H1 (cell line): ENCODE measurements at regions not wholly inside any gene's neighbourhood (a gene's known extent, or its start where the extent isn't known, plus 50 kb on each side); places are given as distances from the start of the nearest gene placed in this dataset.

Experiments used
- CTCF ChIA-PET: fragments of 300-600 bp; sonication (Branson Sonifier 250); formaldehyde crosslinking; loops from one replicate; lab custom pipeline; 2021; ENCODE audit not compliant: partially characterized antibody; lab: Charles Lee
- POLR2A ChIA-PET: fragments of 300-600 bp; sonication (Branson Sonifier 250); formaldehyde crosslinking; loops from one replicate; lab custom pipeline; 2021; ENCODE audit warnings: inconsistent platforms; ENCODE audit not compliant: partially characterized antibody; lab: Charles Lee
- DNase-seq, 2 experiments: peaks; one replicate each; pipeline versions ENCODE4 v3.0.0 to v3.0.0-alpha.2; 2010 to 2022; ENCODE audit warnings: low spot score in 2 of 2, low read depth in 1 of 2, mixed read lengths in 1 of 2
- FAIRE-seq: peaks from 2 replicates; lab custom pipeline; 2011; peaks lifted over from hg19 to GRCh38; lab: Jason Lieb, UNC
- H2AFZ ChIP-seq: 2 replicates; pipeline ENCODE4 v1.8.1; 2012; ENCODE audit warnings: low read length, inconsistent platforms
- H2AK5ac ChIP-seq: 2 replicates; pipeline ENCODE4 v1.6.1; 2013; ENCODE audit warnings: low read depth, low read length
- H2BK120ac ChIP-seq: replicated peaks from 2 replicates; pipeline ENCODE3; 2013; ENCODE audit warnings: low read depth, low read length, inconsistent platforms
- H2BK12ac ChIP-seq: 2 replicates; pipeline ENCODE4 v1.6.1; 2013; ENCODE audit warnings: low read depth, low read length
- H2BK15ac ChIP-seq: 2 replicates; pipeline ENCODE4 v1.6.1; 2013; ENCODE audit warnings: low read length
- H2BK20ac ChIP-seq: 2 replicates; pipeline ENCODE4 v1.6.1; 2013; ENCODE audit warnings: low read length
- H2BK5ac ChIP-seq: 2 replicates; pipeline ENCODE4 v1.6.1; 2013; ENCODE audit warnings: low read depth, low read length
- H3K14ac ChIP-seq: 2 replicates; pipeline ENCODE4 v1.6.1; 2013; ENCODE audit warnings: inconsistent platforms; ENCODE audit not compliant: insufficient read length
- H3K18ac ChIP-seq: 2 replicates; pipeline ENCODE4 v1.6.1; 2013; ENCODE audit warnings: low read length; ENCODE audit errors: extremely low read depth
- H3K23ac ChIP-seq: 2 replicates; pipeline ENCODE4 v1.6.1; 2013; ENCODE audit warnings: inconsistent platforms; ENCODE audit not compliant: insufficient read length
- H3K23me2 ChIP-seq: 2 replicates; pipeline ENCODE4 v1.6.1; 2013; ENCODE audit warnings: low read depth, low read length
- H3K27ac ChIP-seq: 2 replicates; pipeline ENCODE4 v1.6.1; 2011; ENCODE audit warnings: low read depth, low read length, inconsistent platforms
- H3K27me3 ChIP-seq, 4 experiments: replicated peaks in 1 of 4; 1 replicate in 1 of 4; 2 replicates in 3 of 4; pipeline versions ENCODE4 v1.6.1 to v1.8.1; 2011 to 2013; ENCODE audit warnings: low read length in 3 of 4, mild to moderate bottlenecking in 3 of 4, inconsistent platforms in 2 of 4, mixed read lengths in 2 of 4, moderate library complexity in 1 of 4; ENCODE audit not compliant: control insufficient read depth in 3 of 4, insufficient read depth in 3 of 4; ENCODE audit errors: extremely low read depth in 1 of 4
- H3K36me3 ChIP-seq, 4 experiments: 2 replicates each; pipeline versions ENCODE4 v1.6.1 to v1.8.1; 2011 to 2013; ENCODE audit warnings: mild to moderate bottlenecking in 4 of 4, low read length in 3 of 4, moderate library complexity in 2 of 4, control low read depth in 1 of 4, inconsistent platforms in 1 of 4; ENCODE audit not compliant: insufficient read depth in 4 of 4, control insufficient read depth in 2 of 4
- H3K4ac ChIP-seq: replicated peaks from 2 replicates; pipeline ENCODE3; 2013; ENCODE audit warnings: low read length, low read depth, mixed read lengths, inconsistent platforms; ENCODE audit not compliant: insufficient read length
- H3K4me1 ChIP-seq, 4 experiments: replicated peaks in 1 of 4; 1 replicate in 1 of 4; 2 replicates in 3 of 4; pipeline versions ENCODE4 v1.6.1 to v1.8.1; 2011 to 2013; ENCODE audit warnings: low read length in 3 of 4, inconsistent platforms in 2 of 4, mixed read lengths in 1 of 4; ENCODE audit not compliant: insufficient read depth in 4 of 4, control insufficient read depth in 3 of 4
- H3K4me2 ChIP-seq, 2 experiments: 2 replicates each; pipeline versions ENCODE4 v1.6.1 to v1.8.1; 2011 to 2013; ENCODE audit warnings: low read depth in 2 of 2, low read length in 2 of 2, control low read depth in 1 of 2, inconsistent platforms in 1 of 2, mild to moderate bottlenecking in 1 of 2; ENCODE audit not compliant: insufficient read depth in 1 of 2
- H3K4me3 ChIP-seq, 4 experiments: fragments of 200-600, 300-600 bp in 1 of 4; sonication (generic), shearing (Covaris generic), sonication (Bioruptor Twin) in 1 of 4; 2 replicates each; pipeline versions ENCODE4 v1.5.1 to v1.8.1; 2011 to 2016; ENCODE audit warnings: low read length in 4 of 4, low read depth in 3 of 4, control low read depth in 2 of 4, inconsistent platforms in 2 of 4, mild to moderate bottlenecking in 2 of 4, mixed read lengths in 1 of 4, moderate library complexity in 1 of 4; ENCODE audit not compliant: insufficient read depth in 2 of 4; ENCODE audit errors: extremely low read depth in 1 of 4
- H3K56ac ChIP-seq: replicated peaks from 2 replicates; pipeline ENCODE3; 2013; ENCODE audit warnings: low read depth, mild to moderate bottlenecking, mixed read lengths, low read length, inconsistent platforms; ENCODE audit not compliant: insufficient read length
- H3K79me1 ChIP-seq: 2 replicates; pipeline ENCODE4 v1.6.1; 2013; ENCODE audit warnings: low read depth, low read length, control low read depth
- H3K79me2 ChIP-seq, 2 experiments: 2 replicates each; pipeline versions ENCODE4 v1.6.1 to v1.8.1; 2012 to 2013; ENCODE audit warnings: low read length in 2 of 2, mild to moderate bottlenecking in 2 of 2, inconsistent platforms in 1 of 2; ENCODE audit not compliant: insufficient read depth in 2 of 2, control insufficient read depth in 1 of 2
- H3K9ac ChIP-seq, 4 experiments: replicated peaks in 1 of 4; 1 replicate in 1 of 4; 2 replicates in 3 of 4; pipeline versions ENCODE4 v1.6.1 to v1.8.1; 2011 to 2013; ENCODE audit warnings: low read depth in 3 of 4, low read length in 3 of 4, control low read depth in 2 of 4, mild to moderate bottlenecking in 2 of 4, moderate library complexity in 2 of 4, inconsistent platforms in 1 of 4; ENCODE audit errors: extremely low read depth in 1 of 4
- H3K9me3 ChIP-seq, 2 experiments: 2 replicates each; pipeline versions ENCODE4 v1.6.1 to v1.8.1; 2012 to 2013; ENCODE audit warnings: mild to moderate bottlenecking in 2 of 2, moderate library complexity in 2 of 2, control low read depth in 1 of 2, inconsistent platforms in 1 of 2, low read depth in 1 of 2, low read length in 1 of 2, mixed read lengths in 1 of 2; ENCODE audit not compliant: insufficient read depth in 2 of 2
- H4K20me1 ChIP-seq, 2 experiments: replicated peaks in 1 of 2; 2 replicates each; pipeline versions ENCODE3 to v1.8.1; 2011 to 2013; ENCODE audit warnings: inconsistent platforms in 2 of 2, low read length in 2 of 2, mild to moderate bottlenecking in 1 of 2; ENCODE audit not compliant: insufficient read depth in 2 of 2, control insufficient read depth in 1 of 2
- H4K5ac ChIP-seq: 2 replicates; pipeline ENCODE4 v1.6.1; 2013; ENCODE audit warnings: low read length, low read depth, mixed read lengths, inconsistent platforms; ENCODE audit not compliant: insufficient read length
- H4K8ac ChIP-seq: 2 replicates; pipeline ENCODE4 v1.8.0; 2013; ENCODE audit warnings: mild to moderate bottlenecking, moderate library complexity, low read length, inconsistent platforms; ENCODE audit not compliant: insufficient read depth; ENCODE audit errors: extremely low read depth
- H4K91ac ChIP-seq: replicated peaks from 2 replicates; pipeline ENCODE3; 2013; ENCODE audit warnings: low read length, mixed read lengths, inconsistent platforms; ENCODE audit not compliant: insufficient read length
- BRCA1 ChIP-seq: IDR thresholded peaks from 2 replicates; pipeline ENCODE4 v1.6.1; 2012; ENCODE audit warnings: low read depth, low read length, improper control_type of control experiment
- CEBPB ChIP-seq: IDR thresholded peaks from 2 replicates; pipeline ENCODE4 v1.6.1; 2012; ENCODE audit warnings: low read depth, low read length
- EGR1 ChIP-seq: IDR thresholded peaks from 2 replicates; pipeline ENCODE4 v1.6.1; 2011; ENCODE audit warnings: low read depth, low read length, borderline replicate concordance
- EZH2 ChIP-seq: fragments of 200-600 bp; sonication (generic); IDR thresholded peaks from 2 replicates; pipeline ENCODE4 v1.7.1; 2012; ENCODE audit warnings: low read depth, mild to moderate bottlenecking, moderate library complexity, low read length, inconsistent platforms; ENCODE audit not compliant: severe bottlenecking
- GTF2F1 ChIP-seq: IDR thresholded peaks from 2 replicates; pipeline ENCODE4 v1.6.1; 2012; ENCODE audit warnings: low read depth, low read length, improper control_type of control experiment, borderline replicate concordance
- RBBP5 ChIP-seq: IDR thresholded peaks from 2 replicates; pipeline ENCODE4 v1.7.1; 2012; ENCODE audit warnings: low read depth, mild to moderate bottlenecking, inconsistent platforms, low read length, moderate library complexity, borderline replicate concordance
- RXRA ChIP-seq: IDR thresholded peaks from 2 replicates; pipeline ENCODE4 v1.6.1; 2011; ENCODE audit warnings: low read depth, mild to moderate bottlenecking, low read length, moderate library complexity; ENCODE audit not compliant: insufficient read depth
- SIRT6 ChIP-seq: IDR thresholded peaks from one replicate; pipeline ENCODE4 v1.7.1; 2012; ENCODE audit warnings: low read length, inconsistent platforms
- SP1 ChIP-seq: IDR thresholded peaks from 2 replicates; pipeline ENCODE4 v1.6.1; 2011; ENCODE audit warnings: low read depth, low read length
- TAF7 ChIP-seq: optimal IDR thresholded peaks from 2 replicates; pipeline ENCODE3; 2011; ENCODE audit warnings: low read depth, mild to moderate bottlenecking, inconsistent platforms, low read length, moderate library complexity, borderline replicate concordance
- WGBS, 2 experiments: shearing (Covaris generic) in 1 of 2; methylation state at CpG; one replicate each; pipeline versions ENCODE4 v1.1.6 to v1.1.7; 2013 to 2015; ENCODE audit warnings: low lambda C conversion rate in 2 of 2, mixed read lengths in 2 of 2, inconsistent platforms in 1 of 2, low coverage in 1 of 2, missing lambda C conversion rate in 1 of 2; ENCODE audit not compliant: insufficient replicate concordance in 2 of 2, insufficient coverage in 1 of 2, insufficient read length in 1 of 2; ENCODE audit errors: extremely low coverage in 1 of 2, missing lambda C conversion rate in 1 of 2; 5-methylcytosine and 5-hydroxymethylcytosine counted together

DNA sequence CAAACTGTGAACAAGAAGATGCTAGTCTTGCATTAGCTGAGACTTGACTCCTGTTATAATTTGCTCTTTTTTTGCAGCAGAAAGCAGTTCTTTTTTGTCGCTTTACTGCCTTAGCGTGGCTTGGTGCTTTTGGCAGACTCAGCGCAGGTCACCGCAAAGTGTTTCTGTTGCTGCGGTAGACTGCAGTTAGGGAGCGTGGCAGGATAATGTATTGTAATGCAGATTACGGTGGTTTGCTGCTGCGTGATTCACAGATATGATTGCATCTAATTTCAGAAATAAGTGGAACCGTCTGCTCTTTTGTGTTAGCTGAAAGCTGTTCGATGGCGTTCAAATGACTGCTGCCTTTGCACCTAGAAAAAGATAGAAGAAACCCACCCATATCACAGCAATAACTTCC lies 131.6 kb upstream of the SATB2 start:
- H3K79me1 ChIP-seq: no peaks in the 10 kb centered on the region
- peaks cover 2 to 9% (median 4%) of the 10 kb centered on the region in 4 experiments; a peak in 5 of 7 replicates for H3K4me1 ChIP-seq
- H3K36me3 ChIP-seq: no peaks in the 10 kb centered on the region
- no peak overlapping the region for H3K27ac ChIP-seq
- no peak overlapping the region for H2BK20ac ChIP-seq
- H3K9ac ChIP-seq: no peak overlapping the region
- no peak overlapping the region for H4K91ac ChIP-seq
- no peak overlapping the region for H3K56ac ChIP-seq
- ChIA-PET CTCF (interaction anchor here (0.6 to 3.1 kb wide), 4 partner anchors 8 to 351 kb away, joined by 3 to 9 read pairs (median 4); no protein-coding TSS in a partner anchor), POLR2A (no interaction called here)
- H2AFZ ChIP-seq: no peak overlapping the region
- no peaks in the 10 kb centered on the region for H3K23me2 ChIP-seq
- H3K14ac ChIP-seq: no peak overlapping the region
- H3K18ac ChIP-seq: no peak overlapping the region
- no peak overlapping the region for H3K23ac ChIP-seq
- H2BK15ac ChIP-seq: no peak overlapping the region
- H3K4me2 ChIP-seq: peak overlapping the region in 1 of 2 experiments; percentile 2; a peak in 1 of 4 replicates
- no peak overlapping the region for H2AK5ac ChIP-seq
- H4K5ac ChIP-seq: no peak overlapping the region
- no peak overlapping the region for H4K8ac ChIP-seq
- no peak overlapping the region for H2BK5ac ChIP-seq
- no peaks in the 10 kb centered on the region for H3K27me3 ChIP-seq
- H4K20me1 ChIP-seq: no peaks in the 10 kb centered on the region
- FAIRE-seq (peak; percentile 78), DNase-seq (no peak)
- WGBS, 2 experiments: 70% methylated on average over 11 of the region's 11 CpGs; no CpG with 5 or more reads in 1 of the 2 experiments
- no peaks in the 10 kb centered on the region for H3K9me3 ChIP-seq
- H2BK120ac ChIP-seq: no peak overlapping the region
- H2BK12ac ChIP-seq: no peak overlapping the region
- no peak for TF ChIP-seq RBBP5
- TF ChIP-seq TAF7: no peak
- TF ChIP-seq CEBPB: no peak
- no peak for TF ChIP-seq RXRA
- no peak for TF ChIP-seq SP1
- TF ChIP-seq EZH2: no peak
- TF ChIP-seq EGR1: no peak
- TF ChIP-seq SIRT6: no peak
- TF ChIP-seq GTF2F1: no peak
- no peak for TF ChIP-seq BRCA1
- TF ChIP-seq, all 59 proteins: peak for 0
- no peak overlapping the region for H3K4me3 ChIP-seq
- H3K79me2 ChIP-seq: no peaks in the 10 kb centered on the region
- H3K4ac ChIP-seq: no peak overlapping the region
